SU-DHL-6 (cell line): ENCODE measurements at regions not wholly inside any gene's neighbourhood (a gene's known extent, or its start where the extent isn't known, plus 50 kb on each side); places are given as distances from the start of the nearest gene placed in this dataset.

ENCODE experiments used
- CTCF ChIP-seq: fragments of 200-600 bp; sonication (generic); IDR thresholded peaks from one replicate; pipeline ENCODE4 v1.5.1; 2017; ENCODE audit warnings: antibody characterized with exemption, mild to moderate bottlenecking, low read length, moderate library complexity; ENCODE audit not compliant: insufficient read depth, poor library complexity, severe bottlenecking
- EZH2phosphoT487 ChIP-seq: fragments of 200-600 bp; sonication (generic), shearing (Covaris generic); conservative IDR thresholded peaks from 2 replicates; pipeline ENCODE4 v1.6.1; 2018; ENCODE audit warnings: mild to moderate bottlenecking, antibody characterized with exemption, low read length, moderate library complexity, mixed read lengths

GRCh38 chr2:138147796-138148195 is 183.5 kb downstream of the HNMT start:
- TF ChIP-seq CTCF (no peak), EZH2phosphoT487 (no peak)
